HepG2 (cell line): ENCODE measurements at regions not wholly inside any gene's neighbourhood (a gene's known extent, or its start where the extent isn't known, plus 50 kb on each side); places are given as distances from the start of the nearest gene placed in this dataset.

Experiments used
- KLF16 ChIP-seq, 2 experiments: sonication (generic) in 1 of 2; formaldehyde crosslinking in 1 of 2; IDR thresholded peaks; 2 replicates each; pipeline versions ENCODE4 v1.6.1 to v1.8.0; 2016 to 2023; ENCODE audit warnings: missing genetic modification reagents in 2 of 2, missing compliant biosample characterization in 1 of 2
- MXD4 ChIP-seq: IDR thresholded peaks from 2 replicates; pipeline ENCODE4 v1.6.1; 2016; ENCODE audit warnings: mild to moderate bottlenecking, missing biosample characterization, missing genetic modification reagents
- SP2 ChIP-seq: sonication (generic); formaldehyde crosslinking; IDR thresholded peaks from 2 replicates; pipeline ENCODE4 v1.5.1; 2020; ENCODE audit warnings: mild to moderate bottlenecking, missing genetic modification reagents
- THAP11 ChIP-seq: IDR thresholded peaks from 2 replicates; pipeline ENCODE4 v1.6.1; 2016; ENCODE audit warnings: missing biosample characterization, missing genetic modification reagents
- ZNF354B ChIP-seq: sonication (generic); formaldehyde crosslinking; IDR thresholded peaks from 2 replicates; pipeline ENCODE4 v1.8.0; 2022; ENCODE audit warnings: mild to moderate bottlenecking, missing genetic modification reagents
- ZNF883 ChIP-seq: sonication (generic); formaldehyde crosslinking; IDR thresholded peaks from 2 replicates; pipeline ENCODE4 v1.5.1; 2020; ENCODE audit warnings: mild to moderate bottlenecking, missing genetic modification reagents; ENCODE audit errors: not compliant biosample characterization
- ZSCAN12 ChIP-seq: sonication (generic); formaldehyde crosslinking; IDR thresholded peaks from 2 replicates; pipeline ENCODE4 v1.9.0; 2021; ENCODE audit warnings: mild to moderate bottlenecking, missing genetic modification reagents
- TF ChIP-seq, protein P1 (sequence below): sonication (generic); formaldehyde crosslinking; IDR thresholded peaks from 2 replicates; pipeline ENCODE4 v1.8.1; 2022; ENCODE audit warnings: mild to moderate bottlenecking, missing genetic modification reagents
- TF ChIP-seq, protein P2 (sequence below): IDR thresholded peaks from 2 replicates; pipeline ENCODE4 v1.6.1; 2018; ENCODE audit warnings: missing genetic modification reagents
- TF ChIP-seq, protein P3 (sequence below): sonication (generic); formaldehyde crosslinking; IDR thresholded peaks from 2 replicates; pipeline ENCODE4 v1.5.0; 2020; ENCODE audit warnings: missing genetic modification reagents

DNA sequence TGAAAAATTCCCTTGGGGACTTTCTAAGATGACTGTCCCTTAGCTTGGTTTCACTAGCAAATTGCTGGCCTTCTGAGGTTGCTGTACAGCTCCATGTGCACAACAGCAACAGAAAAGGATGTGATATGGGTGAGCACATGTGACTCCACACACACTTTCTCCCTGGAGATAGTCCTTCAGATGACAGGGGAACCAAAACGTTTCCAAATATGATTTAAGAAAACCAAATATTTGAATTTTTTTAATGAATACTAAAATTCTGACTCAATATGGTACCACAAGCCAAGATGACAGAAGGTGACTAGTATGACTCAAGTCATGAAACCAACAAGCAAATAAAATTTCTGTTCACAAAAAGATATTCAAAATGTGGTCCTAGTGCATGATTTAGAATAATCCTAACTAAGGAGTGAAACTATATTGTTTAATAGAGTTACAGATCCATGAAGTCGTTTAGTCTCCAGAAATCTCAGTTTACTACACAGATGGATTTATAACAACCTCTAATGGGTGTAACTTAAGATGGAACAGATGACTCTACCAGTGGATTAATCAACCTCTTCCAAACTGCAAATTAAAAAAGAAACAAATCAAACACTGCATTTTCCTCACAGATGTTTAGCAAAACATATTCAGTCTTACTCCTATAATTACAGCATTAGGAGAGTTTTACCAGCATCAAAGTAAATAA, 144.8 kb upstream of the PIK3R1 start (continued):
- TF ChIP-seq, protein P1, sequence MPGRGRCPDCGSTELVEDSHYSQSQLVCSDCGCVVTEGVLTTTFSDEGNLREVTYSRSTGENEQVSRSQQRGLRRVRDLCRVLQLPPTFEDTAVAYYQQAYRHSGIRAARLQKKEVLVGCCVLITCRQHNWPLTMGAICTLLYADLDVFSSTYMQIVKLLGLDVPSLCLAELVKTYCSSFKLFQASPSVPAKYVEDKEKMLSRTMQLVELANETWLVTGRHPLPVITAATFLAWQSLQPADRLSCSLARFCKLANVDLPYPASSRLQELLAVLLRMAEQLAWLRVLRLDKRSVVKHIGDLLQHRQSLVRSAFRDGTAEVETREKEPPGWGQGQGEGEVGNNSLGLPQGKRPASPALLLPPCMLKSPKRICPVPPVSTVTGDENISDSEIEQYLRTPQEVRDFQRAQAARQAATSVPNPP (CRISPR knock-in tag) = no peak
- no peak for TF ChIP-seq MXD4 (CRISPR knock-in tag)
- TF ChIP-seq, protein P2, sequence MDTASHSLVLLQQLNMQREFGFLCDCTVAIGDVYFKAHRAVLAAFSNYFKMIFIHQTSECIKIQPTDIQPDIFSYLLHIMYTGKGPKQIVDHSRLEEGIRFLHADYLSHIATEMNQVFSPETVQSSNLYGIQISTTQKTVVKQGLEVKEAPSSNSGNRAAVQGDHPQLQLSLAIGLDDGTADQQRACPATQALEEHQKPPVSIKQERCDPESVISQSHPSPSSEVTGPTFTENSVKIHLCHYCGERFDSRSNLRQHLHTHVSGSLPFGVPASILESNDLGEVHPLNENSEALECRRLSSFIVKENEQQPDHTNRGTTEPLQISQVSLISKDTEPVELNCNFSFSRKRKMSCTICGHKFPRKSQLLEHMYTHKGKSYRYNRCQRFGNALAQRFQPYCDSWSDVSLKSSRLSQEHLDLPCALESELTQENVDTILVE (CRISPR knock-in tag) = no peak
- TF ChIP-seq THAP11 = no peak
- TF ChIP-seq ZSCAN12 (CRISPR knock-in tag) = no peak
- no peak for TF ChIP-seq ZNF354B
- no peak for TF ChIP-seq KLF16 (CRISPR knock-in tag; IDR thresholded peaks at IDR 0.05)
- TF ChIP-seq, protein P3, sequence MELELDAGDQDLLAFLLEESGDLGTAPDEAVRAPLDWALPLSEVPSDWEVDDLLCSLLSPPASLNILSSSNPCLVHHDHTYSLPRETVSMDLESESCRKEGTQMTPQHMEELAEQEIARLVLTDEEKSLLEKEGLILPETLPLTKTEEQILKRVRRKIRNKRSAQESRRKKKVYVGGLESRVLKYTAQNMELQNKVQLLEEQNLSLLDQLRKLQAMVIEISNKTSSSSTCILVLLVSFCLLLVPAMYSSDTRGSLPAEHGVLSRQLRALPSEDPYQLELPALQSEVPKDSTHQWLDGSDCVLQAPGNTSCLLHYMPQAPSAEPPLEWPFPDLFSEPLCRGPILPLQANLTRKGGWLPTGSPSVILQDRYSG = no peak
- TF ChIP-seq ZNF883 (CRISPR knock-in tag) = no peak
- no peak for TF ChIP-seq SP2 (CRISPR knock-in tag)
